NCI-H1092 treated with DMSO at 0.1 percent for 48 hours (cell line): ENCODE measurements at regions not wholly inside any gene's neighbourhood (a gene's known extent, or its start where the extent isn't known, plus 50 kb on each side); places are given as distances from the start of the nearest gene placed in this dataset.
"Not testable (repeated sequence)": the region's sequence is repeated elsewhere in the genome, so short reads cannot be mapped to it uniquely, and the experiment has no call there.

Source experiments
- DNase-seq: peaks from one replicate; lab custom pipeline; 2025; lab: John Stamatoyannopoulos, UW

- no peak for DNase-seq
Measured at GRCh38 chr4:138659812-138660316, 355.7 kb upstream of the NOCT start.

- DNase-seq, result no peak
Measured at GRCh38 chr4:138659037-138659811, 356.4 kb upstream of the NOCT start.

- DNase-seq, result no peak
Measured at GRCh38 chr4:138658518-138658917, 357.1 kb upstream of the NOCT start.

GRCh38 chr4:138656990-138657389, 358.6 kb upstream of the NOCT start:
- DNase-seq, result no peak

GRCh38 chr4:138655985-138656384, 359.6 kb upstream of the NOCT start:
- DNase-seq, result no peak

- no peak for DNase-seq
Measured at GRCh38 chr4:138655286-138655685, 360.3 kb upstream of the NOCT start.

- DNase-seq, result no peak
Measured at GRCh38 chr4:138650929-138651448, 364.6 kb upstream of the NOCT start.

- DNase-seq, result no peak
Measured at GRCh38 chr4:138650495-138650894, 365.1 kb upstream of the NOCT start.

GRCh38 chr4:138647433-138647832, 368.1 kb upstream of the NOCT start:
- no peak for DNase-seq

GRCh38 chr4:138646383-138646782, 369.2 kb upstream of the NOCT start:
- no peak for DNase-seq

GRCh38 chr4:138645289-138645688, 370.3 kb upstream of the NOCT start:
- no peak for DNase-seq

GRCh38 chr4:138644322-138644721, 371.3 kb upstream of the NOCT start:
- DNase-seq, result no peak

GRCh38 chr4:138643827-138644226, 371.8 kb upstream of the NOCT start:
- no peak for DNase-seq

GRCh38 chr4:138639018-138639741, 376.4 kb upstream of the NOCT start:
- peak; percentile 15 for DNase-seq

GRCh38 chr4:138636781-138637180, 378.8 kb upstream of the NOCT start:
- DNase-seq, result peak; percentile 57

- no peak for DNase-seq
Measured at GRCh38 chr4:138634915-138635314, 380.7 kb upstream of the NOCT start.

- no peak for DNase-seq
Measured at GRCh38 chr4:138633580-138633904, 382.0 kb upstream of the NOCT start.

- no peak for DNase-seq
Measured at GRCh38 chr4:138632856-138633579, 382.6 kb upstream of the NOCT start.

GRCh38 chr4:138630666-138631065, 384.9 kb upstream of the NOCT start:
- no peak for DNase-seq

GRCh38 chr4:138629669-138630068, 385.9 kb upstream of the NOCT start:
- DNase-seq, result no peak

- no peak for DNase-seq
Measured at GRCh38 chr4:138627096-138627495, 384.9 kb upstream of the SLC7A11 start.

GRCh38 chr4:138622362-138622761, 380.2 kb upstream of the SLC7A11 start:
- not testable (repeated sequence) for DNase-seq

GRCh38 chr4:138616775-138617174, 374.6 kb upstream of the SLC7A11 start:
- DNase-seq, result no peak
